ENCODE measurements at regions not wholly inside any gene's neighbourhood (a gene's known extent, or its start where the extent isn't known, plus 50 kb on each side); places are given as distances from the start of the nearest gene placed in this dataset.

GRCh38 chr16:79420493-79420892 lies 180.0 kb downstream of the MAF start:
- H3K79me2 ChIP-seq (ENCODE audit: control insufficient read depth in 1 of 2, insufficient read depth in 2 of 2, low read length in 2 of 2), result no peaks in the 10 kb centered on the region
- no peak overlapping the region for H3K9ac ChIP-seq (replicated peaks in 1 of 4; ENCODE audit: extremely low read depth in 1 of 4, low read depth in 3 of 4, low read length in 3 of 4)
- WGBS, 2 experiments (ENCODE audit: extremely low coverage in 1 of 2, insufficient coverage in 1 of 2, insufficient read length in 1 of 2, insufficient replicate concordance in 2 of 2, low coverage in 1 of 2, low lambda C conversion rate in 2 of 2, missing lambda C conversion rate in 1 of 2), result 84% methylated on average over 13 of the region's 13 CpGs; no CpG with 5 or more reads in 1 of the 2 experiments
- ChIA-PET POLR2A (ENCODE audit: partially characterized antibody) (no interaction called here), CTCF (ENCODE audit: partially characterized antibody) (no interaction called here)
- FAIRE-seq (no peak), DNase-seq (ENCODE audit: low read depth in 1 of 2, low spot score in 2 of 2) (no peak)
- no peaks in the 10 kb centered on the region; a peak in 1 of 7 replicates for H3K27me3 ChIP-seq (replicated peaks in 1 of 4; ENCODE audit: control insufficient read depth in 3 of 4, extremely low read depth in 1 of 4, insufficient read depth in 3 of 4, low read length in 3 of 4)
- H3K14ac ChIP-seq (ENCODE audit: insufficient read length), result no peak overlapping the region
- H2BK20ac ChIP-seq (ENCODE audit: low read length), result no peak overlapping the region
- no peak overlapping the region for H2BK5ac ChIP-seq (ENCODE audit: low read depth, low read length)
- H4K91ac ChIP-seq (replicated peaks; ENCODE audit: insufficient read length, low read length), result no peak overlapping the region
- H4K5ac ChIP-seq (ENCODE audit: insufficient read length, low read depth, low read length), result no peak overlapping the region
- no peak overlapping the region for H3K23ac ChIP-seq (ENCODE audit: insufficient read length)
- no peak overlapping the region for H3K4me2 ChIP-seq (ENCODE audit: insufficient read depth in 1 of 2, low read depth in 2 of 2, low read length in 2 of 2)
- H3K27ac ChIP-seq (ENCODE audit: low read depth, low read length), result no peak overlapping the region
- no peak overlapping the region for H3K4ac ChIP-seq (replicated peaks; ENCODE audit: insufficient read length, low read depth, low read length)
- H3K23me2 ChIP-seq (ENCODE audit: low read depth, low read length), result no peaks in the 10 kb centered on the region
- H3K79me1 ChIP-seq (ENCODE audit: low read depth, low read length), result no peaks in the 10 kb centered on the region
- H3K9me3 ChIP-seq (ENCODE audit: insufficient read depth in 2 of 2, low read depth in 1 of 2, low read length in 1 of 2), result no peaks in the 10 kb centered on the region
- no peak overlapping the region for H2AK5ac ChIP-seq (ENCODE audit: low read depth, low read length)
- no peak overlapping the region for H2BK12ac ChIP-seq (ENCODE audit: low read depth, low read length)
- no peaks in the 10 kb centered on the region for H3K36me3 ChIP-seq (ENCODE audit: control insufficient read depth in 2 of 4, insufficient read depth in 4 of 4, low read length in 3 of 4)
- H3K4me1 ChIP-seq (replicated peaks in 1 of 4; ENCODE audit: control insufficient read depth in 3 of 4, insufficient read depth in 4 of 4, low read length in 3 of 4), result peaks cover 0 to 15% (median 6%) of the 10 kb centered on the region in 4 experiments; a peak in 3 of 7 replicates
- H2AFZ ChIP-seq (ENCODE audit: low read length), result no peak overlapping the region
- no peak overlapping the region for H2BK120ac ChIP-seq (replicated peaks; ENCODE audit: low read depth, low read length)
- no peak overlapping the region for H3K18ac ChIP-seq (ENCODE audit: extremely low read depth, low read length)
- no peak overlapping the region for H4K8ac ChIP-seq (ENCODE audit: extremely low read depth, insufficient read depth, low read length)
- H3K4me3 ChIP-seq (ENCODE audit: extremely low read depth in 1 of 4, insufficient read depth in 2 of 4, low read depth in 3 of 4, low read length in 4 of 4), result no peak overlapping the region
- no peak overlapping the region for H3K56ac ChIP-seq (replicated peaks; ENCODE audit: insufficient read length, low read depth, low read length)
- H2BK15ac ChIP-seq (ENCODE audit: low read length), result no peak overlapping the region
- H4K20me1 ChIP-seq (replicated peaks in 1 of 2; ENCODE audit: control insufficient read depth in 1 of 2, insufficient read depth in 2 of 2, low read length in 2 of 2), result no peaks in the 10 kb centered on the region
- no peak for TF ChIP-seq CHD2 (IDR thresholded peaks at IDR 0.05; ENCODE audit: low read length)
- TF ChIP-seq SP2 (IDR thresholded peaks at IDR 0.05; ENCODE audit: low read length), result no peak
- TF ChIP-seq SP1 (IDR thresholded peaks at IDR 0.05; ENCODE audit: low read depth, low read length), result no peak
- no peak for TF ChIP-seq KDM1A (IDR thresholded peaks at IDR 0.05; ENCODE audit: borderline replicate concordance, low read length)
- TF ChIP-seq EP300 (IDR thresholded peaks at IDR 0.05; ENCODE audit: borderline replicate concordance in 1 of 2, low read depth in 2 of 2, low read length in 2 of 2), result no peak
- TF ChIP-seq YY1 (IDR thresholded peaks at IDR 0.05; ENCODE audit: low read depth, low read length), result no peak
- no peak for TF ChIP-seq MAFK (IDR thresholded peaks at IDR 0.05; ENCODE audit: low read depth, low read length)
- no peak for TF ChIP-seq HDAC2 (IDR thresholded peaks at IDR 0.05; ENCODE audit: borderline replicate concordance in 1 of 2, low read depth in 2 of 2, low read length in 2 of 2)
- TF ChIP-seq E2F6 (IDR thresholded peaks at IDR 0.05), result no peak
- no peak for TF ChIP-seq USF2 (IDR thresholded peaks at IDR 0.05; ENCODE audit: low read length)
- no peak for TF ChIP-seq TEAD4 (IDR thresholded peaks at IDR 0.05; ENCODE audit: low read depth, low read length)
- TF ChIP-seq CTBP2 (IDR thresholded peaks at IDR 0.05; ENCODE audit: borderline replicate concordance, insufficient read depth, insufficient read length, low read length), result no peak
- TF ChIP-seq JUND (IDR thresholded peaks at IDR 0.05; ENCODE audit: low read length), result no peak

Data from H1 (cell line).